ENCODE measurements at regions not wholly inside any gene's neighbourhood (a gene's known extent, or its start where the extent isn't known, plus 50 kb on each side); places are given as distances from the start of the nearest gene placed in this dataset.

DNA sequence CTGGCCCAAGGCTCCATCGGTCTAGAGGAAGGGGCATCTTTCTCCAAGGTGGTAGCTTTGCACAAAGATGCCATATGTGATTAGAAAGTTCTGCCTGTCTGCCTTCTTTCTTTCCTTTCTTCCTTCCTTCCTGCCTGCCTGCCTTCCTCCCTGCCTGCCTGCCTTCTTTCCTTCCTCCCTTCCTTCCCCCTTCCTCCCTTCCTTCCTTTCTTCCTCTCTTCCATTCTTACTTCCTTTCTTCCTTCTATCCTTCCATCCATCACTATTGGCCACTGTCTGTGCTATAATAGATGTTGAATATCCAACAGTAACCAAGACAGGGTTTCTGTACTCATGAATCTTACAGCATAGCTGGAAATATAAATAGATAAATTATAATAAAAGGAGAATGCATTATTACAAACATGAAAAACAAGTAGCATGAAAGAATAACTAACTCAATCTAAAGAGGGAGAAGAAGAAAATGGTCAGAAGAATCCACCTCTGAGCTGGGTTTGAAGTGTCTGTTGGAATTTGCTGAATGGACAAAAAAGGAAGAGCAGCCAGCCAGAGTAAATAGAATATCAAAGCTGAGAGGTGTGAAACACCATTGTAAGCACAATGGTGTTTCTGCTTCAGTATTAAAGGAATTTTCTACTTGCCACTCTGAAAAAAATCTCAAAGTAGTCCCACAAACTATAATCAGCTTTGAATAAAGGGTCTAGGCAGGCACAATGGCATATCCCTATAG is 250.6 kb upstream of the NR5A2 start:
- Histone ChIP-seq H3K4me1 (no peaks in the 10 kb centered on the region), H3K9me3 (no peaks in the 10 kb centered on the region), H3K36me3 (no peaks in the 10 kb centered on the region), H3K27ac (no peak overlapping the region), H3K4me3 (no peak overlapping the region), H3K27me3 (no peaks in the 10 kb centered on the region)
- intact Hi-C loops (cut with DNase I) = no loop called here
- ATAC-seq = peak; percentile 38
- no peak for DNase-seq
- TF ChIP-seq, protein P1, sequence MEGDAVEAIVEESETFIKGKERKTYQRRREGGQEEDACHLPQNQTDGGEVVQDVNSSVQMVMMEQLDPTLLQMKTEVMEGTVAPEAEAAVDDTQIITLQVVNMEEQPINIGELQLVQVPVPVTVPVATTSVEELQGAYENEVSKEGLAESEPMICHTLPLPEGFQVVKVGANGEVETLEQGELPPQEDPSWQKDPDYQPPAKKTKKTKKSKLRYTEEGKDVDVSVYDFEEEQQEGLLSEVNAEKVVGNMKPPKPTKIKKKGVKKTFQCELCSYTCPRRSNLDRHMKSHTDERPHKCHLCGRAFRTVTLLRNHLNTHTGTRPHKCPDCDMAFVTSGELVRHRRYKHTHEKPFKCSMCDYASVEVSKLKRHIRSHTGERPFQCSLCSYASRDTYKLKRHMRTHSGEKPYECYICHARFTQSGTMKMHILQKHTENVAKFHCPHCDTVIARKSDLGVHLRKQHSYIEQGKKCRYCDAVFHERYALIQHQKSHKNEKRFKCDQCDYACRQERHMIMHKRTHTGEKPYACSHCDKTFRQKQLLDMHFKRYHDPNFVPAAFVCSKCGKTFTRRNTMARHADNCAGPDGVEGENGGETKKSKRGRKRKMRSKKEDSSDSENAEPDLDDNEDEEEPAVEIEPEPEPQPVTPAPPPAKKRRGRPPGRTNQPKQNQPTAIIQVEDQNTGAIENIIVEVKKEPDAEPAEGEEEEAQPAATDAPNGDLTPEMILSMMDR (IDR thresholded peaks at IDR 0.05) = no peak

DNA sequence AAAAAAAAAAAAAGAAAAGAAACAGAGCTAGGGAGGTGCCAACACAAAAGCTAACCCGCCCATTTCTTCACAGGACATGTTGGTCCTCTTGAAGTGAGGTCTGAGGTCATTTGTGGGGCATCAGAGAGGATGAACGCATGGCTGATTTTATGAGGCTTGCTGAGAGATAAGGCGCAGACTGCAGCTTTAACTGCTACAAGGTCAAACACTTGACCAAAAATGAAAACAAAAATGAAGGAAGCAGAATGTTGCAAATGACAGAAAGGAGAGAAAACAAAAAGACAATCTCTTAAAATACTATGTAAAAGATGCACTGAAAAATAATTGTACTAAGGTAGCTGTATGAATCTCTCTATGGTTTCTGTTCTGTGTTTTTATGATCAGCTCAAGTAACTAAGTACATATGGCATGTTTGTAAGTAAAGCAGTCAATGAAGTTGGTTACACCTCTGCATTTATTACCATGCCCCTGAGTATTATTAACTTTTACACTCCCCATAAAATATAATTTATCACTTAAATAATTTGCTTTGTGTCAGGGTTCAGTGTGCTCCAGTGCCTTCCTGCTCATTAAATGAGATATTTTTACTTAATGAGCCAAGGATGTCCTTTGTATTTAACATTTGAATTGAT is 249.1 kb upstream of the NR5A2 start:
- intact Hi-C loops (cut with DNase I) = no loop called here
- TF ChIP-seq, protein P1 (IDR thresholded peaks at IDR 0.05) = no peak
- Histone ChIP-seq H3K4me3 (no peak overlapping the region), H3K27ac (no peak overlapping the region), H3K36me3 (no peaks in the 10 kb centered on the region), H3K9me3 (no peaks in the 10 kb centered on the region), H3K27me3 (no peaks in the 10 kb centered on the region), H3K4me1 (no peaks in the 10 kb centered on the region)
- DNase-seq (no peak), ATAC-seq (no peak)

DNA sequence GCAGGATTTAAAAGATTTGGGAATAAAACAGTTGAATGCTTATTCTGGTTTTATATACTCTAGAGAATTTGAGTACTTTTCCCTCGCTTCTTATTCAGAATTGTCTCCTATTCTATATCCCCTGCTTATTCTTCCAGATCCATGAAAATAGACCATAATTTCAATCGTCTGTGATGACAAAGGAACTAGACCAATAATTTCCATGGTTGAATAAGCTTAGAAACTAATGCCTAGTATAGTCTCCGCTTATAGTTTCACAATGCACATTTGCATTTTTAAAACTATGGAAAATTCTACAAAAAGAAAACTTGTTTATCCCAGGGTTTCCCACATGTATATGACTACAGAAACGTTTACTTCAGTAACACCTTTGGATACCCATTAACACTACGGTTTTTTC is 247.4 kb upstream of the NR5A2 start:
- H3K36me3 ChIP-seq = no peaks in the 10 kb centered on the region
- TF ChIP-seq, protein P1 (IDR thresholded peaks at IDR 0.05) = no peak
- H3K4me1 ChIP-seq = no peaks in the 10 kb centered on the region
- intact Hi-C loops (cut with DNase I) = no loop called here
- no peak for DNase-seq
- ATAC-seq = no peak
- no peak overlapping the region for H3K27ac ChIP-seq
- no peak overlapping the region for H3K4me3 ChIP-seq
- no peaks in the 10 kb centered on the region for H3K27me3 ChIP-seq
- no peaks in the 10 kb centered on the region for H3K9me3 ChIP-seq

DNA sequence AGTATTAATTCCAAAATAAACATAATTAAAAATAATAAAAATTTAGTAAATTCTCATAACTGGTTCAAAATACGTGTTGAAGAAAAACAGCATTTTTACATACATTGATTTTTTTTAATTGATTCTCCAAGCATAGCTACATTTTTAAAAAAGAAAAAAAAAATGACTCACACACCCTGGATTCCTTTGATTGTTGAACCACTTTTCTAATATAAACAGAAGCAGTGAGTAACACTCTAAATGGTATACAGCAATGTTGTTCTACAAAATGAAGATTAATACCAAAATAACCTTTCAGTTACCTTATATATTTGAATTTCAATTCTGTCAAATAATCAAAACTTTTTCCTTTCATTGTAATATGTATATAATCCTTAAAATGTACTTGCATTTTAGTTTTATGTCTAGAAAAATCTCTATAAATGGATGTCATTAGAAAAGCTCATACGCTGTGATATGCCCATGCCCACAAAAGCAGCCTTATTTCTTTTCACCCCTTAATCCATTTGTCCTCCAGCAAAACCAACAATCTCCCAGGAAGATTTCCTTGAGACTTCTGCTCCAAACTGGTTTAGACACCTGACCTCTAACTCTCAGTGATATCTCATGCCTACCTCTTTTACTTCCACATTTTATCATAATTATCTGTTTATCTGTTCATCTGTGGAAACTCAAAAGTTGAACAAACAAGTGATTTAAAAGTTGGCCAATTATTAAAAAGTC is 246.4 kb upstream of the NR5A2 start:
- ATAC-seq (no peak), DNase-seq (no peak)
- Histone ChIP-seq H3K36me3 (no peaks in the 10 kb centered on the region), H3K27ac (no peak overlapping the region), H3K9me3 (no peaks in the 10 kb centered on the region), H3K4me1 (no peaks in the 10 kb centered on the region), H3K27me3 (no peaks in the 10 kb centered on the region), H3K4me3 (no peak overlapping the region)
- TF ChIP-seq, protein P1 (IDR thresholded peaks at IDR 0.05) = no peak
- intact Hi-C loops (cut with DNase I) = no loop called here

DNA sequence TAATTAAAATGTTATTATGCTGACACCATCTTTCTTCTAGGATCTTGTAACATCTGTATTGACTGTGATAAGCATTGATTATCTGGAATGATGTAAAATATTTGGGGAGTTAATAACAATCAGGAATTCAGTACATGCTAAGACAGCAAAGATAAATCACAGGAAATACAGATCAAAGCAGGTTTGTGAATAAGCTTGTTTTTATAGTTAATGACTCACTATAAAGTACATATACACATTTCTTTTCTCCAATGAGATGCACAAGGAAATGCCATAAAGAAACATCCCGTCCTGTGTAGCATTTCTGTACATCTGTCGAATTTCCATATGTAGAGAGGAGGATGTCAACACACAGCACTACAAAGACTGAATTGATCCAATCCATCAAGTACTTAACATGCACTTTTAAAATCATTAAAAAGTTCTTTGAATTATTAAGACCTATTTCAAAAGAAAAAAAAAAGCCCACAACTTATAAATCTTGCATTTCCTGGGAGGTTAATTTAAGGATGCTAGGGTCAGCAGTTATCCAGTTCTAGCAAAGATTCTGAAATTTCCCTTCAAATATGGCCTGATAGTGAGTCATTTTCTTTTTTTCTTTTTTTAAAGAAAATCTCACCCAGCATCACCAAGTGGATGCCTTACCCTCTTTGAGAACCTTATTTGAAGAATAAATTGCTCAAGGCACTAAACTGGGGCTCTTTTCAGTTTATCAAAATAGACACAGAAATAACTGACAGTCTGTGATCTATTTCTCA is 243.2 kb upstream of the NR5A2 start:
- TF ChIP-seq, protein P1 (IDR thresholded peaks at IDR 0.05) = no peak
- Histone ChIP-seq H3K36me3 (no peaks in the 10 kb centered on the region), H3K27me3 (no peaks in the 10 kb centered on the region), H3K4me1 (no peaks in the 10 kb centered on the region), H3K9me3 (no peaks in the 10 kb centered on the region), H3K4me3 (no peak overlapping the region), H3K27ac (no peak overlapping the region)
- intact Hi-C loops (cut with DNase I) = no loop called here
- no peak for DNase-seq
- ATAC-seq = no peak

All from upper lobe of right lung (tissue), 1 donor.